Natural killer cell (primary cell): ENCODE measurements at regions not wholly inside any gene's neighbourhood (a gene's known extent, or its start where the extent isn't known, plus 50 kb on each side); places are given as distances from the start of the nearest gene placed in this dataset.

Experiments
- ATAC-seq, 3 donors: fragments of 150-1000 bp in 2 of 3; fragments of 200-7000 bp in 1 of 3; cut with Tn5 transposase; 1 replicate in 1 of 3; 2 replicates in 2 of 3; pipeline ENCODE4 v1.10.0; 2021; ENCODE audit warnings: mild to moderate bottlenecking in 2 of 3, moderate library complexity in 2 of 3
- DNase-seq, 2 donors: peaks; one replicate each; pipeline versions ENCODE4 v3.0.0 to v3.0.0-alpha.2; 2013 to 2021; ENCODE audit warnings: mixed read lengths in 1 of 2
- H3K27ac ChIP-seq: one replicate; pipeline ENCODE4 v1.5.1; 2013; ENCODE audit warnings: mild to moderate bottlenecking, low read length
- H3K27me3 ChIP-seq: one replicate; pipeline ENCODE4 v1.6.1; 2013; ENCODE audit warnings: low read length; ENCODE audit not compliant: control insufficient read depth, insufficient read depth
- H3K36me3 ChIP-seq: one replicate; pipeline ENCODE4 v1.6.1; 2013; ENCODE audit warnings: low read length; ENCODE audit not compliant: control insufficient read depth, insufficient read depth
- H3K4me1 ChIP-seq: one replicate; pipeline ENCODE4 v1.6.1; 2013; ENCODE audit warnings: low read length; ENCODE audit not compliant: control insufficient read depth, insufficient read depth
- H3K4me3 ChIP-seq: one replicate; pipeline ENCODE4 v1.5.1; 2013; ENCODE audit warnings: low read length
- H3K9me3 ChIP-seq: one replicate; pipeline ENCODE4 v1.6.1; 2013; ENCODE audit warnings: low read length; ENCODE audit not compliant: control insufficient read depth, insufficient read depth
- H3K27ac Mint-ChIP-seq, 2 donors: one replicate each; pipeline ENCODE4 v1.8.0; 2022; ENCODE audit warnings: mild to moderate bottlenecking in 2 of 2, mixed read lengths in 2 of 2, moderate library complexity in 1 of 2
- H3K27me3 Mint-ChIP-seq, 2 donors: one replicate each; pipeline ENCODE4 v1.8.0; 2022; ENCODE audit warnings: low read depth in 2 of 2, mixed read lengths in 2 of 2
- H3K36me3 Mint-ChIP-seq: one replicate; pipeline ENCODE4 v1.8.0; 2022; ENCODE audit warnings: mixed read lengths
- H3K4me1 Mint-ChIP-seq, 2 donors: one replicate each; pipeline ENCODE4 v1.8.0; 2022; ENCODE audit warnings: mixed read lengths in 2 of 2
- H3K4me3 Mint-ChIP-seq: one replicate; pipeline ENCODE4 v1.8.0; 2022; ENCODE audit warnings: mild to moderate bottlenecking, moderate library complexity, mixed read lengths
- H3K9me3 Mint-ChIP-seq, 2 donors: one replicate each; pipeline ENCODE4 v1.8.0; 2022; ENCODE audit warnings: mixed read lengths in 2 of 2
- WGBS: methylation state at CpG from one replicate; pipeline ENCODE4 v1.1.7; 2013; ENCODE audit warnings: missing lambda C conversion rate; ENCODE audit not compliant: insufficient coverage; 5-methylcytosine and 5-hydroxymethylcytosine counted together
- intact Hi-C: fragments of 100-400 bp; cut with micrococcal nuclease; formaldehyde crosslinking; loops from one replicate; pipeline ENCODE4 v1.14.2; 2022
- TF ChIP-seq, protein P1 (sequence below): fragments of 200-600 bp; IDR thresholded peaks from one replicate; pipeline ENCODE4 v1.8.0; 2022; ENCODE audit warnings: antibody characterized with exemption

DNA sequence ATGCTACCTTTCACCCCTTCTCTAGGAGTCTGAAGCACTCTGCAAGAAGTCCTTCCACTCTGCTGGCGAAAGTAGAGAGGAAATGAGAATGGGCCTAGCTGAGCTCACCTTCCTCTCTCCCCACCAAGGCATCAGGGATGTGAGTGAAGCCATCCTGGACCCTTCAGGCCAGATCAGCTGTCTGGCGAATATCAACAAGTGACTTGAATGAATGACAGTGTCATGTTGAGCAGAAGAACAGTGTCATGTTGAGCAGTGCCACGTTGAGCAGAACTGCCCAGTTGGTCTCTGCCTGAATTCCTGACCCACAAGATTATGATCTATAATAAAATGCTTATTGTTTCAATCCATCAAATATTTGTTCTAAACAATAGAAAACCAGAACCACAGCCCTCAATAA lies 166.2 kb upstream of the RFC3 start:
- DNase-seq (no peak), ATAC-seq (no peak)
- no peak overlapping the region for H3K4me3 Mint-ChIP-seq
- no peaks in the 10 kb centered on the region for H3K36me3 Mint-ChIP-seq
- Histone ChIP-seq H3K4me3 (no peak overlapping the region), H3K27ac (no peak overlapping the region), H3K9me3 (no peaks in the 10 kb centered on the region), H3K27me3 (no peaks in the 10 kb centered on the region), H3K36me3 (no peaks in the 10 kb centered on the region), H3K4me1 (no peaks in the 10 kb centered on the region)
- no peak overlapping the region for H3K27ac Mint-ChIP-seq
- WGBS, result 81% methylated on average over 3 of the region's 3 CpGs
- H3K27me3 Mint-ChIP-seq, result peaks cover 0 to 8% of the 10 kb centered on the region in 2 donors
- no peaks in the 10 kb centered on the region for H3K4me1 Mint-ChIP-seq
- intact Hi-C loops, result no loop called here
- H3K9me3 Mint-ChIP-seq, result no peaks in the 10 kb centered on the region
- TF ChIP-seq, protein P1, sequence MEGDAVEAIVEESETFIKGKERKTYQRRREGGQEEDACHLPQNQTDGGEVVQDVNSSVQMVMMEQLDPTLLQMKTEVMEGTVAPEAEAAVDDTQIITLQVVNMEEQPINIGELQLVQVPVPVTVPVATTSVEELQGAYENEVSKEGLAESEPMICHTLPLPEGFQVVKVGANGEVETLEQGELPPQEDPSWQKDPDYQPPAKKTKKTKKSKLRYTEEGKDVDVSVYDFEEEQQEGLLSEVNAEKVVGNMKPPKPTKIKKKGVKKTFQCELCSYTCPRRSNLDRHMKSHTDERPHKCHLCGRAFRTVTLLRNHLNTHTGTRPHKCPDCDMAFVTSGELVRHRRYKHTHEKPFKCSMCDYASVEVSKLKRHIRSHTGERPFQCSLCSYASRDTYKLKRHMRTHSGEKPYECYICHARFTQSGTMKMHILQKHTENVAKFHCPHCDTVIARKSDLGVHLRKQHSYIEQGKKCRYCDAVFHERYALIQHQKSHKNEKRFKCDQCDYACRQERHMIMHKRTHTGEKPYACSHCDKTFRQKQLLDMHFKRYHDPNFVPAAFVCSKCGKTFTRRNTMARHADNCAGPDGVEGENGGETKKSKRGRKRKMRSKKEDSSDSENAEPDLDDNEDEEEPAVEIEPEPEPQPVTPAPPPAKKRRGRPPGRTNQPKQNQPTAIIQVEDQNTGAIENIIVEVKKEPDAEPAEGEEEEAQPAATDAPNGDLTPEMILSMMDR, result no peak

DNA sequence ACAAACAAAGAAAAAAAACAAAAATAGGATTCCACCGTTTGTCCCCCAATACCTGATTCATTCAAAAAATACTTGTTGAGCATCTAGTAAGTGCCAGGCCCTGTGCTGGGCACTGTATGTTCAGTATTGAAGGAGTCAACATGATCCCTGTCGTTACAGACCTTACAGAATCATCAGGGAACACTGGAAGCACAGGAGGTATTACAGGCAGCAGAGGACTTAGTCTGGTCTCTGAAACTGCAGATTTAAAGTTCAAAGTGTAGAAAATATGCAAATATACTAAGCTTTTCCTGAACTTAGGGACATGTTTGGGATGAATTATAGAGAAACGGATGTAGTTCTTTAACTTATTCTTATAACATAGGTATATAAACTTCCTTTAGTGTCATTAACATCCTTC lies 160.7 kb upstream of the RFC3 start:
- no peaks in the 10 kb centered on the region for H3K9me3 Mint-ChIP-seq
- no peak overlapping the region for H3K4me3 Mint-ChIP-seq
- DNase-seq (no peak), ATAC-seq (no peak)
- TF ChIP-seq, protein P1, result no peak
- Histone ChIP-seq H3K36me3 (no peaks in the 10 kb centered on the region), H3K4me1 (no peaks in the 10 kb centered on the region), H3K27me3 (no peaks in the 10 kb centered on the region), H3K9me3 (no peaks in the 10 kb centered on the region), H3K27ac (no peak overlapping the region), H3K4me3 (no peak overlapping the region)
- WGBS, result 62% methylated on average over 2 of the region's 3 CpGs
- H3K4me1 Mint-ChIP-seq, result no peaks in the 10 kb centered on the region
- peaks cover 0 to 5% of the 10 kb centered on the region in 2 donors for H3K27me3 Mint-ChIP-seq
- no peaks in the 10 kb centered on the region for H3K36me3 Mint-ChIP-seq
- H3K27ac Mint-ChIP-seq, result no peak overlapping the region
- intact Hi-C loops, result no loop called here

- Mint-ChIP-seq H3K4me3 (no peak overlapping the region), H3K27ac (no peak overlapping the region), H3K4me1 (no peaks in the 10 kb centered on the region), H3K27me3 (no peaks in the 10 kb centered on the region), H3K9me3 (no peaks in the 10 kb centered on the region), H3K36me3 (no peaks in the 10 kb centered on the region)
- Histone ChIP-seq H3K4me1 (no peaks in the 10 kb centered on the region), H3K36me3 (no peaks in the 10 kb centered on the region), H3K27ac (no peak overlapping the region), H3K27me3 (no peaks in the 10 kb centered on the region), H3K4me3 (no peak overlapping the region), H3K9me3 (no peaks in the 10 kb centered on the region)
- intact Hi-C loops, result no loop called here
- no peak for ATAC-seq
- no peak for DNase-seq
- WGBS, result 68% methylated on average over 4 of the region's 4 CpGs
- TF ChIP-seq, protein P1, result no peak
These were observed 158.5 kb upstream of the RFC3 start for GRCh38 chr13:33659466-33659865.

GRCh38 chr13:33659894-33660293 lies 158.1 kb upstream of the RFC3 start:
- H3K27ac Mint-ChIP-seq, result no peak overlapping the region
- no peaks in the 10 kb centered on the region for H3K27me3 Mint-ChIP-seq
- ATAC-seq (no peak), DNase-seq (no peak)
- no CpG with 5 or more reads among the region's 2 CpGs for WGBS
- H3K4me3 Mint-ChIP-seq, result no peak overlapping the region
- intact Hi-C loops, result no loop called here
- H3K4me1 Mint-ChIP-seq, result no peaks in the 10 kb centered on the region
- H3K27ac ChIP-seq, result no peak overlapping the region
- no peaks in the 10 kb centered on the region for H3K27me3 ChIP-seq
- no peaks in the 10 kb centered on the region for H3K9me3 ChIP-seq
- H3K36me3 Mint-ChIP-seq, result no peaks in the 10 kb centered on the region
- no peak overlapping the region for H3K4me3 ChIP-seq
- no peaks in the 10 kb centered on the region for H3K36me3 ChIP-seq
- TF ChIP-seq, protein P1, result no peak
- no peaks in the 10 kb centered on the region for H3K4me1 ChIP-seq
- H3K9me3 Mint-ChIP-seq, result no peaks in the 10 kb centered on the region
